DND-41 (cell line): ENCODE measurements at regions not wholly inside any gene's neighbourhood (a gene's known extent, or its start where the extent isn't known, plus 50 kb on each side); places are given as distances from the start of the nearest gene placed in this dataset.

Experiments used
- EZH2 ChIP-seq: IDR thresholded peaks from 3 replicates; pipeline ENCODE4 v1.6.1; 2012; ENCODE audit warnings: borderline replicate concordance, low read depth, mild to moderate bottlenecking, moderate library complexity, low read length, inconsistent platforms; ENCODE audit not compliant: severe bottlenecking
- TF ChIP-seq, protein P1 (sequence below): IDR thresholded peaks from 2 replicates; pipeline ENCODE4 v1.5.1; 2012; ENCODE audit warnings: borderline replicate concordance, low read length, moderate library complexity, mild to moderate bottlenecking; ENCODE audit not compliant: poor library complexity, severe bottlenecking; ENCODE audit errors: extremely low read depth

DNA sequence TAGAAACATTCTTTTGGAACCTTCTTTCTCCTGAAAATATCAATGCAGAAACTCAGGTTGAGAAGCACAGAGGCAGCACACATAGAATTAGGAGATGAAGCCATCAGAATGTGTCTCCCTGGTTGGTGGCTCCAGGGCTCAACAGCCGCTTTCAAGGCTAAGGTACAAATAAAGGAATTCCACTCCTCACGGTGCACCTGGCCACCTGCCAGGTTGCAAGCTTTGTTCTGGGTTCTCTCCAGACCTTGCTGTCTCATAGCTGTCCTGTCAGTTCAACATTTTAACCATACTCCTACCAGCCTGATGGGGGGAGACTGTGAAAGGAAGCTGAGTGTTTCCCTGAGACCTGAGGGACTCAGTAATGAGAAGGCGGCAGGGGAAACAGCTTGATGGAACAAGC, 96.3 kb upstream of the HPF1 start:
- TF ChIP-seq, protein P1, sequence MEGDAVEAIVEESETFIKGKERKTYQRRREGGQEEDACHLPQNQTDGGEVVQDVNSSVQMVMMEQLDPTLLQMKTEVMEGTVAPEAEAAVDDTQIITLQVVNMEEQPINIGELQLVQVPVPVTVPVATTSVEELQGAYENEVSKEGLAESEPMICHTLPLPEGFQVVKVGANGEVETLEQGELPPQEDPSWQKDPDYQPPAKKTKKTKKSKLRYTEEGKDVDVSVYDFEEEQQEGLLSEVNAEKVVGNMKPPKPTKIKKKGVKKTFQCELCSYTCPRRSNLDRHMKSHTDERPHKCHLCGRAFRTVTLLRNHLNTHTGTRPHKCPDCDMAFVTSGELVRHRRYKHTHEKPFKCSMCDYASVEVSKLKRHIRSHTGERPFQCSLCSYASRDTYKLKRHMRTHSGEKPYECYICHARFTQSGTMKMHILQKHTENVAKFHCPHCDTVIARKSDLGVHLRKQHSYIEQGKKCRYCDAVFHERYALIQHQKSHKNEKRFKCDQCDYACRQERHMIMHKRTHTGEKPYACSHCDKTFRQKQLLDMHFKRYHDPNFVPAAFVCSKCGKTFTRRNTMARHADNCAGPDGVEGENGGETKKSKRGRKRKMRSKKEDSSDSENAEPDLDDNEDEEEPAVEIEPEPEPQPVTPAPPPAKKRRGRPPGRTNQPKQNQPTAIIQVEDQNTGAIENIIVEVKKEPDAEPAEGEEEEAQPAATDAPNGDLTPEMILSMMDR: no peak
- no peak for TF ChIP-seq EZH2
